Neural cell (in vitro differentiated cells): ENCODE measurements at regions not wholly inside any gene's neighbourhood (a gene's known extent, or its start where the extent isn't known, plus 50 kb on each side); places are given as distances from the start of the nearest gene placed in this dataset.

Source experiments
- CTCF ChIP-seq: fragments of 450-650 bp; IDR thresholded peaks from 2 replicates; pipeline ENCODE4 v1.5.1; 2014; ENCODE audit warnings: antibody characterized with exemption, mild to moderate bottlenecking, moderate library complexity; ENCODE audit not compliant: poor library complexity, severe bottlenecking
- EP300 ChIP-seq: fragments of 450-650 bp; conservative IDR thresholded peaks from 2 replicates; pipeline ENCODE4 v1.6.1; 2014; ENCODE audit warnings: antibody characterized with exemption, mild to moderate bottlenecking, moderate library complexity; ENCODE audit not compliant: poor library complexity, severe bottlenecking
- EZH2 ChIP-seq: fragments of 200-600, 300-800 bp; shearing (Covaris generic), sonication (generic); IDR thresholded peaks from 2 replicates; pipeline ENCODE4 v1.6.1; 2014; ENCODE audit warnings: antibody characterized with exemption, low read length, borderline replicate concordance, mild to moderate bottlenecking; ENCODE audit not compliant: insufficient read depth, poor library complexity, severe bottlenecking
- MXI1 ChIP-seq: fragments of 450-650 bp; conservative IDR thresholded peaks from 2 replicates; pipeline ENCODE4 v1.6.1; 2014; ENCODE audit warnings: antibody characterized with exemption, mild to moderate bottlenecking; ENCODE audit not compliant: poor library complexity, severe bottlenecking
- POLR2AphosphoS5 ChIP-seq: IDR thresholded peaks from 2 replicates; pipeline ENCODE4 v1.6.1; 2012
- RAD21 ChIP-seq: fragments of 450-650 bp; conservative IDR thresholded peaks from 2 replicates; pipeline ENCODE4 v1.6.1; 2014; ENCODE audit warnings: antibody characterized with exemption, mild to moderate bottlenecking, moderate library complexity
- REST ChIP-seq: IDR thresholded peaks from 2 replicates; pipeline ENCODE4 v1.6.1; 2012; ENCODE audit warnings: borderline replicate concordance
- SMC3 ChIP-seq: fragments of 450-650 bp; conservative IDR thresholded peaks from 2 replicates; pipeline ENCODE4 v1.6.1; 2014; ENCODE audit warnings: antibody characterized with exemption, mild to moderate bottlenecking, moderate library complexity; ENCODE audit not compliant: poor library complexity
- TAF1 ChIP-seq: IDR thresholded peaks from 2 replicates; pipeline ENCODE4 v1.6.1; 2012; ENCODE audit warnings: low read depth

- no peak for TF ChIP-seq CTCF
- no peak for TF ChIP-seq POLR2AphosphoS5
- TF ChIP-seq SMC3, result no peak
- no peak for TF ChIP-seq EP300
- TF ChIP-seq RAD21, result no peak
- TF ChIP-seq TAF1, result no peak
- no peak for TF ChIP-seq MXI1
- TF ChIP-seq EZH2, result no peak
- no peak for TF ChIP-seq REST
Observed at GRCh38 chr13:65642996-65643395, 1587.1 kb downstream of the PCDH9 start.
